HuH-7 (cell line): ENCODE measurements at regions not wholly inside any gene's neighbourhood (a gene's known extent, or its start where the extent isn't known, plus 50 kb on each side); places are given as distances from the start of the nearest gene placed in this dataset.

Experiments used
- DNase-seq: peaks from one replicate; pipeline ENCODE4 v3.0.0; 2011; ENCODE audit warnings: low spot score

GRCh38 chr2:157184161-157184895, 73.2 kb upstream of the GALNT5 start:
- no peak for DNase-seq

DNA sequence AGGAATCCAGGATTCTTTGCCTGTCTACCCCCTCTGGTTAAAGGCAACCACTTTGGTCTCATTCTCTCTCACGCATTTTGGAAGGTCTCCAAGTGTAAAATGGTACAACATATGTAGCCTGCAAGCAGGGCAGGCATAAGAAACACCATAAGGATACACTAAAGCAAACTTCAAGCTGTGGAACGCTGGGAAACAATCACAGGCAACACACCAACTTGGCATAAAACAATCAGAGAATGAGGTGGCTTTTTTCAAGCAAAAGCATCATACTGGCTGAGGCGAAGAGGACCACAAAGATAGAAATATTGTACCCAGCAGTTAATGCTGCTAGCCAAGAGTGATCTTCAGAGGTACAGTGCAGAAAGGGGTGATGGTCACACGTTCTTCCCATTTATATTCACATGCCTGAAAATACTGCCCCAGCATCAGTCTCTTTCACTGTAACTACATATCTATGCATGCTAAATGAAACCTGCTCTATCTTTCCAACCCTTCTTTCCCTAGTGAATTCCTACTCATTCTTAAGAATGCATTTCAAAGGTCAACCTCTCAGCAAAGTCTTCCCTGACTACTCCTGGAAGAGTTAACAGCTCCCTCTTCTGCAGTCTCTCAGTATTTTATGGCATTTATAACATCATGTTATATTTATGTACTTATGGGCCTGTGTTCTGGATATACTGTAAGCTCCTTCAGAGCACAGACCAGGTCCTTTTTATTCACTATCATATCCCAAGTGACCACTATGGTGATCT, 71.9 kb upstream of the GALNT5 start:
- DNase-seq: no peak

- no peak for DNase-seq
Measured at GRCh38 chr2:157190151-157190550, 67.4 kb upstream of the GALNT5 start.

DNA sequence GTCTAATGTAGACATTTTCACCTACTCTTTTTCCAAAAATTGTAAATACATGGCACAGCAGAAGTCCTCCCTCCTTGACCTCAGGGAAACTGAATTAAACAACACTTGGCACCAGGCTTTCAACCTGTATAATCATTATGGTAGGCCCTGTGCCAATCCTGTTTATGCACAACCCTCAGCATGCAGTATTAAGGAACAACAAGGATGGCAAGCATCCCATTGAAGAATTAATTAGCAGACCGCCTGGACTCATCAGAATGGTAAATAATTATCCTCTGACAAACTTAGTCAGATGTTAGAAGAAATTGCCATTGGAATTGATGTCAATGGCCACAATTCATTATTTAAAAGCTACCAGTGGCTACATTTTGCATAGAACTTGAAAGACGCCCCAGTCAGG, 66.3 kb upstream of the GALNT5 start:
- DNase-seq: no peak

DNA sequence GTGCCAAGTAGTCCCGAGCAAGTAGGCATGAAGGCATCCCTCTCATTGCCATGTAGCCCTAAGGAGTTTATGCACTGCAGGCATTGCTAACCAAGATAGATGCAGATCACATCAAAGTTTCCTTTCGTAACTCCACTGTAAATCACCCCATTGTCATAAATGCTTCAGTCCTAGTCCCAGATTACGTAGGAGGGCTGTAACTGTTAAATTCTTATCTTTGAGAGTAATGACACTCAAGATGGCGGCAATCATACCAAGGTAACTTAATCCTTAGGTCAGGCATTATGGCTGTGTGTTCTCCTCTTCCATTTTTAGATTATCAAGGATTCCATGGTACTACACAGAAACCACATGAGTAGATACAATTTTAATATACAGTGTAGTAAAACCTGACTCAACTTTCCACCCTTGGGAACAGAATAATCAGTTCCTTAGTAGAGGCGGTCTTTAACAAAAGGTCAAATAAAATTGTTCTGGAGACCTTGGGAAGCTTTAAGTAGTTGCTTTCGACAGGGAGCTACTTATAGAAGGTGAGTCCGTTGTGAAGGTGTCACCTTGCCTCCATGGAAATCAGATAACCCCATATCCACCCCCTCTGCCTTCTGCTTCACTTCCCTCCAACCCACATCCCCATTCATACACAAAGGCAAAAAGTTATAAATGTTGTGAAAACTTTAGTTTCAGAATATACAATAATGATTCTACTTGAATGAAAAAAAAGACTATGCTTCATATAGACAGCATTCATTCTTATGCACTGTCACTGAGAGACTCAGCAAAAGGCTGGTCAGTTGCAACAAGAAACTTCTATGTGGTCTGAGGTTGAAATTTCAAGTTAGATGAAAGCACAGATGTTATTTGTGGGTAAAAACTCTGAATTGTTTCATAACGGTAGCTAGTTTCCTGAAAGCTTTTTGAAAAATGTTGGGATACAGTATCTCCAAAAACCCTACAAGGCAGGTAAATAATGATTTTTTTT, 64.8 kb upstream of the GALNT5 start:
- no peak for DNase-seq

GRCh38 chr2:157193461-157193860, 64.0 kb upstream of the GALNT5 start:
- no peak for DNase-seq

DNA sequence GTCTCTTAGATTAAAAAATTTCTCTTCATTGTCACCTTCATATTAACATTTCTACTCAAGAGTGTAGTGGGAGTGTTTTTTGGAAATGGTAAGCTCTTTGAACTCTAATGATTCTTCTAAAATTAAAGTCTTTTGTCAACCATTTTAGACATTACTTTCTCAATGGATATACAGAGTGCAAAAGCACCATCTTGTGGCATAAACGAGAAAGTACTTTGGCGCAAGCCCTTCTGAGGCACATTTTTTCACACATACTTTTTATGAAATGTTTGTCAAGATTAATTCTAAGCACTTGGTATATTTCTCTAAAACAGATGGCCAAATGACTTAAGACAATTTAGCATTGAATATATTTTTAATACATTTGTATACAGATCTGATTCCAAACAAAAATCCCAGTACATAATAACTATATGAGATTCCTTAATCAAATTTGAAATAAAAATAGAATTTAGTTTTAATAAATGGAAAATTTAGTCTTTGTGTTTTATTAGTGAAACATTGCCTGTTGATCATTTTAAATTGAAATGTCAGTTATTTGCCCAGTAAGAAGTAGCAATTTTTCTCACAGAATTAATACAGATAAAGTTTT, 63.3 kb upstream of the GALNT5 start:
- peak; percentile 20 for DNase-seq

GRCh38 chr2:157194844-157195243, 62.7 kb upstream of the GALNT5 start:
- DNase-seq: no peak

GRCh38 chr2:157196956-157197355, 60.5 kb upstream of the GALNT5 start:
- DNase-seq: no peak

DNA sequence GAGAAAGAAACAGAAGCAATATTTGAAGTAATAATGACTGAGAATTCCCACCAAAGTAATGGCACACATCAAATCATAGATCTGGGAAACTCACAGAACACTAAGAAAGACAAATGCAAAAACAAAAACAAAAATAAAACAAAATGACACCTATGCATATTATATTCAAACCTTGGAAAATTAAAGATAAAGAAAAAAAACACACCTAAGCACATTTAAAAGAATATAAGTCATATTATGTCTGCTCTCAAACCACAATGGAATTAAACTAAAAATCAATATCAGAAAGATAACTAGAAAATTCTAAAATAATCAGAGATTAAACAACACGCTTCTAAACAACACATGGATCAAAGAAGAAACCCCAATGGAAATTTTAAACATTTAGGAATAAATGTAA, 59.7 kb upstream of the GALNT5 start:
- DNase-seq: no peak

DNA sequence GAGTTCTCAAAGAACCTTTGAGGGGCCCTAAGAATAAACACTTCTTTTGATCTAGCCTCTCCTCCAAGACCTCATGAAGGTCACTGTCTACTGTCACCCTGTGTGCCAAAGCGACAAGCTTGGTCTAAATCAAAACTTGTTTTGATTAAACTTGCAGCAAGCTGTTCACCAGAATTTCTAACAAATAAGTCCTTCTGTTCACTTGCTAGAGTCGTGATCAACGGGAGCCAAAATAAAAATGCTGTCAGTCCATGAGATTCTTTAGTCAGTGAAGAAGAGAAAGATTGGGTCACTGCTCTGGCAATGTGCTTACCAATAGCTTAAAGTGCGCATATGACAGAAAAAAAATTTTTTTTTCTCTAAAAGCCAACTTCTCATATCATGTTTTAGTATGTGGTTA, 53.9 kb upstream of the GALNT5 start:
- DNase-seq: no peak

DNA sequence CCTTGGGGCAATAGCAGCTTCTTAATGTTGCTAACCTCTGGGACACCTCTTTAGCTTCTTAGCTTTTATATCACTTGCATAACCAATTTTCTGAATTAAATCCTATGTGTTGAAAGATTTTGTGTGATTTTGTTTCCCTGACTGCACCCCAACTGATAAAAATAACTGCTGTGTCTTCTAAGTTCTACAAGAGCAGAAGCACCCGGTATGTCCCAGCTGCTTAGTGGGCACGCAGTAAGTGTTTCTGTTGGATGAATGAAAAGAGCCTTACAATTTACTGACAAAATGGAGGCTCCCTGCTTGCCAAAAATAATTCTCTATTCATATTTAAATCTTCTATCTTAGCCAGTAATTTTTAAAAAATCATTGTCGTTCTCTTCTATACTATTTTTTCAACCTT, 53.1 kb upstream of the GALNT5 start:
- DNase-seq: no peak

GRCh38 chr2:157206916-157207315, 50.6 kb upstream of the GALNT5 start:
- DNase-seq: no peak
